SU-DHL-6 (cell line): ENCODE measurements at regions not wholly inside any gene's neighbourhood (a gene's known extent, or its start where the extent isn't known, plus 50 kb on each side); places are given as distances from the start of the nearest gene placed in this dataset.
"Not testable (repeated sequence)": the region's sequence is repeated elsewhere in the genome, so short reads cannot be mapped to it uniquely, and the experiment has no call there.

ENCODE experiments used
- H2AFZ ChIP-seq: fragments of 200-600 bp; sonication (generic); 2 replicates; pipeline ENCODE4 v1.6.1; 2014; ENCODE audit warnings: low read depth, mild to moderate bottlenecking, moderate library complexity, mixed read lengths, antibody characterized with exemption, low read length; ENCODE audit not compliant: severe bottlenecking
- H3F3A ChIP-seq: fragments of 200-600 bp; shearing (Covaris generic); 2 replicates; pipeline ENCODE4 v1.6.0; 2016; ENCODE audit warnings: antibody characterized with exemption, mild to moderate bottlenecking; ENCODE audit not compliant: insufficient read depth
- H3K27ac ChIP-seq: fragments of 200-600 bp; sonication (generic); 2 replicates; pipeline ENCODE4 v1.5.1; 2016; ENCODE audit warnings: low read depth, mild to moderate bottlenecking, low read length, moderate library complexity, mixed read lengths
- H3K27me3 ChIP-seq: fragments of 200-600 bp; sonication (generic), shearing (Covaris generic); 2 replicates; pipeline ENCODE4 v1.6.0; 2014; ENCODE audit warnings: mild to moderate bottlenecking, low read length
- H3K36me3 ChIP-seq: fragments of 200-600 bp; sonication (generic); 2 replicates; pipeline ENCODE4 v1.6.1; 2014; ENCODE audit warnings: mild to moderate bottlenecking, low read length, mixed read lengths
- H3K4me2 ChIP-seq: fragments of 300-600, 200-600 bp; shearing (Covaris generic), sonication (generic); 2 replicates; pipeline ENCODE4 v1.6.0; 2014; ENCODE audit warnings: low read length, low read depth, mild to moderate bottlenecking; ENCODE audit not compliant: poor library complexity, severe bottlenecking
- H3K4me3 ChIP-seq: fragments of 200-600 bp; sonication (generic); 2 replicates; pipeline ENCODE4 v1.5.1; 2014; ENCODE audit warnings: antibody characterized with exemption, low read length, mild to moderate bottlenecking, mixed read lengths; ENCODE audit not compliant: insufficient read depth, poor library complexity, severe bottlenecking
- H3K79me2 ChIP-seq: fragments of 200-600 bp; sonication (generic); 2 replicates; pipeline ENCODE4 v1.6.1; 2014; ENCODE audit warnings: mild to moderate bottlenecking, low read length, moderate library complexity; ENCODE audit not compliant: insufficient read depth
- H3K9ac ChIP-seq: fragments of 200-600 bp; sonication (generic); 2 replicates; pipeline ENCODE4 v1.7.0; 2014; ENCODE audit warnings: mild to moderate bottlenecking, low read length
- H3K9me2 ChIP-seq: fragments of 200-600 bp; sonication (generic); replicated peaks from 2 replicates; pipeline ENCODE4 v1.6.1; 2014; ENCODE audit warnings: low read length; ENCODE audit not compliant: insufficient read depth
- H3K9me3 ChIP-seq: fragments of 200-600 bp; sonication (generic); 2 replicates; pipeline ENCODE4 v1.6.1; 2014; ENCODE audit warnings: low read length, mixed read lengths; ENCODE audit not compliant: insufficient read depth
- H4K20me1 ChIP-seq: fragments of 200-600 bp; sonication (generic); 2 replicates; pipeline ENCODE4 v1.6.1; 2014; ENCODE audit warnings: low read depth, mild to moderate bottlenecking, antibody characterized with exemption, low read length, moderate library complexity, mixed read lengths
- EZH2phosphoT487 ChIP-seq: fragments of 200-600 bp; sonication (generic), shearing (Covaris generic); conservative IDR thresholded peaks from 2 replicates; pipeline ENCODE4 v1.6.1; 2018; ENCODE audit warnings: mild to moderate bottlenecking, antibody characterized with exemption, low read length, moderate library complexity, mixed read lengths
- TF ChIP-seq, protein P1 (sequence below): fragments of 200-600 bp; sonication (generic); IDR thresholded peaks from one replicate; pipeline ENCODE4 v1.5.1; 2017; ENCODE audit warnings: antibody characterized with exemption, mild to moderate bottlenecking, low read length, moderate library complexity; ENCODE audit not compliant: insufficient read depth, poor library complexity, severe bottlenecking

- Histone ChIP-seq H3K9me3 (no peaks in the 10 kb centered on the region), H3K79me2 (no peaks in the 10 kb centered on the region), H3K4me2 (no peak overlapping the region), H3K4me3 (no peak overlapping the region), H3F3A (no peaks in the 10 kb centered on the region), H4K20me1 (no peaks in the 10 kb centered on the region), H2AFZ (no peak overlapping the region), H3K9me2 (no peaks in the 10 kb centered on the region), H3K36me3 (no peaks in the 10 kb centered on the region), H3K9ac (no peak overlapping the region), H3K27me3 (no peaks in the 10 kb centered on the region), H3K27ac (no peak overlapping the region)
- TF ChIP-seq, protein P1, sequence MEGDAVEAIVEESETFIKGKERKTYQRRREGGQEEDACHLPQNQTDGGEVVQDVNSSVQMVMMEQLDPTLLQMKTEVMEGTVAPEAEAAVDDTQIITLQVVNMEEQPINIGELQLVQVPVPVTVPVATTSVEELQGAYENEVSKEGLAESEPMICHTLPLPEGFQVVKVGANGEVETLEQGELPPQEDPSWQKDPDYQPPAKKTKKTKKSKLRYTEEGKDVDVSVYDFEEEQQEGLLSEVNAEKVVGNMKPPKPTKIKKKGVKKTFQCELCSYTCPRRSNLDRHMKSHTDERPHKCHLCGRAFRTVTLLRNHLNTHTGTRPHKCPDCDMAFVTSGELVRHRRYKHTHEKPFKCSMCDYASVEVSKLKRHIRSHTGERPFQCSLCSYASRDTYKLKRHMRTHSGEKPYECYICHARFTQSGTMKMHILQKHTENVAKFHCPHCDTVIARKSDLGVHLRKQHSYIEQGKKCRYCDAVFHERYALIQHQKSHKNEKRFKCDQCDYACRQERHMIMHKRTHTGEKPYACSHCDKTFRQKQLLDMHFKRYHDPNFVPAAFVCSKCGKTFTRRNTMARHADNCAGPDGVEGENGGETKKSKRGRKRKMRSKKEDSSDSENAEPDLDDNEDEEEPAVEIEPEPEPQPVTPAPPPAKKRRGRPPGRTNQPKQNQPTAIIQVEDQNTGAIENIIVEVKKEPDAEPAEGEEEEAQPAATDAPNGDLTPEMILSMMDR = no peak
- no peak for TF ChIP-seq EZH2phosphoT487
These were observed 305.6 kb upstream of the DIPK2B start for GRCh38 chrX:45506149-45506730.

- Histone ChIP-seq H2AFZ (no peak overlapping the region), H3K9me2 (no peaks in the 10 kb centered on the region), H3K79me2 (no peaks in the 10 kb centered on the region), H3F3A (no peaks in the 10 kb centered on the region), H3K9ac (no peak overlapping the region), H3K36me3 (no peaks in the 10 kb centered on the region), H3K4me2 (no peak overlapping the region), H3K9me3 (no peaks in the 10 kb centered on the region), H4K20me1 (no peaks in the 10 kb centered on the region), H3K27me3 (no peaks in the 10 kb centered on the region), H3K27ac (no peak overlapping the region), H3K4me3 (no peak overlapping the region)
- TF ChIP-seq, protein P1 = no peak
- TF ChIP-seq EZH2phosphoT487 = no peak
These were observed 304.5 kb upstream of the DIPK2B start for GRCh38 chrX:45505214-45505613.

DNA sequence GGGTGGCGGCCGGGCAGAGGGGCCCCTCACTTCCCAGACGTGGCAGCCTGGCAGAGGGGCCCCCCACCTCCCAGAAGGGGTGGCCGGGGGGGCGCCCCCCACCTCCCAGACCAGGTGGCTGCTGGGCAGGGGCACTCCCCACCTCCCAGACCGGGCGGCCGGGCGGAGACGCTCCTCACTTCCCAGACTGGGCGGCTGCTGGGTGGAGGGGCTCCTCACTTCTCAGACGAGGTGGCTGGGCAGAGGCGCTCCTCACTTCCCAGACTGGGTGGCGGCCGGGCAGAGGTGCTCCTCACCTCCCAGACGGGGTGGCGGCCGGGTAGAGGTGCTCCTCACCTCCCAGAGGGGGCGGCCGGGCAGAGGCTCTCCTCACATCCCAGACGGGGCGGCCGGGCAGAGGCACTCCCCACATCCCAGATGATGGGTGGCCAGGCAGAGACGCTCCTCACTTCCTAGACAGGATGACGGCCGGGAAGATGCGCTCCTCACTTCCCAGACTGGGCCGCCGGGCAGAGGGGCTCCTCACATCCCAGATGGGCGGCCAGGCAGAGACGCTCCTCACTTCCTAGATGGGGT lies 303.2 kb upstream of the DIPK2B start:
- H3K9ac ChIP-seq, H3K9me2 ChIP-seq, H3K9me3 ChIP-seq, H3K36me3 ChIP-seq, H3K4me2 ChIP-seq, H3K27ac ChIP-seq, H4K20me1 ChIP-seq, H2AFZ ChIP-seq, H3K4me3 ChIP-seq, H3K27me3 ChIP-seq, H3F3A ChIP-seq, H3K79me2 ChIP-seq: not testable (repeated sequence)

GRCh38 chrX:45502396-45502795 lies 301.7 kb upstream of the DIPK2B start:
- no peaks in the 10 kb centered on the region for H4K20me1 ChIP-seq
- H3F3A ChIP-seq = no peaks in the 10 kb centered on the region
- no peaks in the 10 kb centered on the region for H3K9me2 ChIP-seq
- TF ChIP-seq EZH2phosphoT487 = no peak
- TF ChIP-seq, protein P1 = no peak
- no peak overlapping the region for H3K4me2 ChIP-seq
- no peak overlapping the region for H3K9ac ChIP-seq
- H3K4me3 ChIP-seq = no peak overlapping the region
- no peaks in the 10 kb centered on the region for H3K9me3 ChIP-seq
- no peaks in the 10 kb centered on the region for H3K27me3 ChIP-seq
- no peaks in the 10 kb centered on the region for H3K36me3 ChIP-seq
- no peaks in the 10 kb centered on the region for H3K79me2 ChIP-seq
- no peak overlapping the region for H2AFZ ChIP-seq
- no peak overlapping the region for H3K27ac ChIP-seq
